ENCODE measurements at regions not wholly inside any gene's neighbourhood (a gene's known extent, or its start where the extent isn't known, plus 50 kb on each side); places are given as distances from the start of the nearest gene placed in this dataset.

- Mint-ChIP-seq H3K4me1 (peaks cover 32% of the 10 kb centered on the region), H3K27ac (no peak overlapping the region), H3K9me3 (no peaks in the 10 kb centered on the region), H3K27me3 (ENCODE audit: low read depth) (no peaks in the 10 kb centered on the region), H3K36me3 (no peaks in the 10 kb centered on the region), H3K4me3 (no peak overlapping the region)
- ChIA-PET CTCF (no interaction called here), POLR2A (no interaction called here)
- no peak for DNase-seq (ENCODE audit: low spot score)
- TF ChIP-seq MYBL2 (CRISPR knock-in tag; IDR thresholded peaks at IDR 0.05) (no peak), SOX15 (CRISPR knock-in tag; IDR thresholded peaks at IDR 0.05) (no peak)
- TF ChIP-seq, protein P1, sequence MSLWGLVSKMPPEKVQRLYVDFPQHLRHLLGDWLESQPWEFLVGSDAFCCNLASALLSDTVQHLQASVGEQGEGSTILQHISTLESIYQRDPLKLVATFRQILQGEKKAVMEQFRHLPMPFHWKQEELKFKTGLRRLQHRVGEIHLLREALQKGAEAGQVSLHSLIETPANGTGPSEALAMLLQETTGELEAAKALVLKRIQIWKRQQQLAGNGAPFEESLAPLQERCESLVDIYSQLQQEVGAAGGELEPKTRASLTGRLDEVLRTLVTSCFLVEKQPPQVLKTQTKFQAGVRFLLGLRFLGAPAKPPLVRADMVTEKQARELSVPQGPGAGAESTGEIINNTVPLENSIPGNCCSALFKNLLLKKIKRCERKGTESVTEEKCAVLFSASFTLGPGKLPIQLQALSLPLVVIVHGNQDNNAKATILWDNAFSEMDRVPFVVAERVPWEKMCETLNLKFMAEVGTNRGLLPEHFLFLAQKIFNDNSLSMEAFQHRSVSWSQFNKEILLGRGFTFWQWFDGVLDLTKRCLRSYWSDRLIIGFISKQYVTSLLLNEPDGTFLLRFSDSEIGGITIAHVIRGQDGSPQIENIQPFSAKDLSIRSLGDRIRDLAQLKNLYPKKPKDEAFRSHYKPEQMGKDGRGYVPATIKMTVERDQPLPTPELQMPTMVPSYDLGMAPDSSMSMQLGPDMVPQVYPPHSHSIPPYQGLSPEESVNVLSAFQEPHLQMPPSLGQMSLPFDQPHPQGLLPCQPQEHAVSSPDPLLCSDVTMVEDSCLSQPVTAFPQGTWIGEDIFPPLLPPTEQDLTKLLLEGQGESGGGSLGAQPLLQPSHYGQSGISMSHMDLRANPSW (CRISPR knock-in tag; conservative IDR thresholded peaks at IDR 0.05; ENCODE audit: low read depth): no peak
- ATAC-seq: no peak
Measured at GRCh38 chr15:69540622-69541021, 88.0 kb downstream of the RPLP1 start.

DNA sequence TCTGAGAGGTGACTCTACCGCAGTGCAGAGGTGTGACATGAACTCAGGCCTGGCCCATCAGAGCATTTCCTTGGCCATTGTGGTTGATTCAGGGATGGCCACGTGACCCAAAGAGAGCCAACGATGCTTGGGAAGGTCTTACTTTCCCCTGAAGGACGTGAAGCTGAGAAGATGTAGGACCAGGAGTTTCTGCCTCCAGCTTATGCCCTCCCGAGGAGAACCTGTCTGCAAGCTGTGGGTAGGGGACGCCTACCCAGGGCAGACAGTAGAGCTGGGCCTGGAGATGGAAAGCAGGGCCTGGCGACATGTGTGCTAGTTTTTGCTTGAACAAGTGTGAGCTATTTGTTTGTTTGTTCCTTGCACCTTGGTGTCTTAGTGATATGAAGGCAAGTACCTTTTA is 89.4 kb downstream of the RPLP1 start:
- POLR2A ChIA-PET: no interaction called here
- no peak for DNase-seq (ENCODE audit: low spot score)
- CTCF ChIA-PET: interaction anchor here (0.8 kb wide), 1 partner anchor 79 kb away, joined by 3 read pairs; no protein-coding TSS in a partner anchor

More for the DNA sequence above, 89.4 kb downstream of the RPLP1 start:
- peaks cover 24% of the 10 kb centered on the region for H3K4me1 Mint-ChIP-seq
- no peak overlapping the region for H3K27ac Mint-ChIP-seq
- no peaks in the 10 kb centered on the region for H3K9me3 Mint-ChIP-seq
- H3K4me3 Mint-ChIP-seq: no peak overlapping the region
- TF ChIP-seq CTCF (IDR thresholded peaks at IDR 0.05): no peak
- no peak for TF ChIP-seq NR1H2 (CRISPR knock-in tag; IDR thresholded peaks at IDR 0.05)
- no peak for TF ChIP-seq ZNF512 (CRISPR knock-in tag; IDR thresholded peaks at IDR 0.05; ENCODE audit: borderline replicate concordance)
- TF ChIP-seq GABPB1 (CRISPR knock-in tag; IDR thresholded peaks at IDR 0.05): no peak
- TF ChIP-seq ZNF263 (CRISPR knock-in tag; IDR thresholded peaks at IDR 0.05; ENCODE audit: low read depth): no peak
- TF ChIP-seq JAZF1 (CRISPR knock-in tag; IDR thresholded peaks at IDR 0.05): no peak
- TF ChIP-seq NFE2L1 (CRISPR knock-in tag; IDR thresholded peaks at IDR 0.05): no peak
- TF ChIP-seq ZNF121 (CRISPR knock-in tag; IDR thresholded peaks at IDR 0.05): no peak
- TF ChIP-seq OVOL2 (CRISPR knock-in tag; IDR thresholded peaks at IDR 0.05; ENCODE audit: borderline replicate concordance): no peak
- no peak for TF ChIP-seq ESRRA (CRISPR knock-in tag; IDR thresholded peaks at IDR 0.05; ENCODE audit: borderline replicate concordance)
- TF ChIP-seq ZNF396 (CRISPR knock-in tag; IDR thresholded peaks at IDR 0.05; ENCODE audit: borderline replicate concordance): no peak
- TF ChIP-seq, protein P2, sequence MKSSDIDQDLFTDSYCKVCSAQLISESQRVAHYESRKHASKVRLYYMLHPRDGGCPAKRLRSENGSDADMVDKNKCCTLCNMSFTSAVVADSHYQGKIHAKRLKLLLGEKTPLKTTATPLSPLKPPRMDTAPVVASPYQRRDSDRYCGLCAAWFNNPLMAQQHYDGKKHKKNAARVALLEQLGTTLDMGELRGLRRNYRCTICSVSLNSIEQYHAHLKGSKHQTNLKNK (CRISPR knock-in tag; IDR thresholded peaks at IDR 0.05): no peak
- no peak for TF ChIP-seq NR3C1 (CRISPR knock-in tag; conservative IDR thresholded peaks at IDR 0.05; ENCODE audit: low read depth)
- TF ChIP-seq, protein P3, sequence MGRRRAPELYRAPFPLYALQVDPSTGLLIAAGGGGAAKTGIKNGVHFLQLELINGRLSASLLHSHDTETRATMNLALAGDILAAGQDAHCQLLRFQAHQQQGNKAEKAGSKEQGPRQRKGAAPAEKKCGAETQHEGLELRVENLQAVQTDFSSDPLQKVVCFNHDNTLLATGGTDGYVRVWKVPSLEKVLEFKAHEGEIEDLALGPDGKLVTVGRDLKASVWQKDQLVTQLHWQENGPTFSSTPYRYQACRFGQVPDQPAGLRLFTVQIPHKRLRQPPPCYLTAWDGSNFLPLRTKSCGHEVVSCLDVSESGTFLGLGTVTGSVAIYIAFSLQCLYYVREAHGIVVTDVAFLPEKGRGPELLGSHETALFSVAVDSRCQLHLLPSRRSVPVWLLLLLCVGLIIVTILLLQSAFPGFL (CRISPR knock-in tag; IDR thresholded peaks at IDR 0.05; ENCODE audit: borderline replicate concordance): no peak
- no peak for ATAC-seq
- no peaks in the 10 kb centered on the region for H3K27me3 Mint-ChIP-seq (ENCODE audit: low read depth)
- H3K36me3 Mint-ChIP-seq: no peaks in the 10 kb centered on the region

Measured in WTC11 (cell line).